ENCODE measurements at regions not wholly inside any gene's neighbourhood (a gene's known extent, or its start where the extent isn't known, plus 50 kb on each side); places are given as distances from the start of the nearest gene placed in this dataset.

DNA sequence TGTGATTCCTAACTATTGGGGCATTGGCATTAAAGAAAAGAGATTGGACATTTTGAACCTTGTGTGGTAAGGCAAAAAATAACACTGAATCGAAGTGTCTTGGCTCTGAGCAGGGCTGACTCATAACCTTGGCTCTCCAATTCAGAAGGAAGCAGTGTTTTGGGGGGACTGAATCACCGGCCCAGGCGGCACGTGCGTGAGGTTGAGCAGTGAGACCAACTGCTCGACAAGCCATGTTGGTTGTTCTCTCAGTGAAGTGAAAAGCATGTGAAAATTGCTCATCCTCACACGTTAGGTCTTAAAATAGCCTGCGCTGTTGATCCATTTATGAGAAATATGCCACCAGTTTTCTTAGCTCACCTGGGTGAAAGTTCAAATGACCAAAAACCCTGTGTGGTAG is 137.8 kb upstream of the SPACA1 start:
- DNase-seq (ENCODE audit: low read depth in 1 of 2, low spot score in 1 of 2) = no peak

DNA sequence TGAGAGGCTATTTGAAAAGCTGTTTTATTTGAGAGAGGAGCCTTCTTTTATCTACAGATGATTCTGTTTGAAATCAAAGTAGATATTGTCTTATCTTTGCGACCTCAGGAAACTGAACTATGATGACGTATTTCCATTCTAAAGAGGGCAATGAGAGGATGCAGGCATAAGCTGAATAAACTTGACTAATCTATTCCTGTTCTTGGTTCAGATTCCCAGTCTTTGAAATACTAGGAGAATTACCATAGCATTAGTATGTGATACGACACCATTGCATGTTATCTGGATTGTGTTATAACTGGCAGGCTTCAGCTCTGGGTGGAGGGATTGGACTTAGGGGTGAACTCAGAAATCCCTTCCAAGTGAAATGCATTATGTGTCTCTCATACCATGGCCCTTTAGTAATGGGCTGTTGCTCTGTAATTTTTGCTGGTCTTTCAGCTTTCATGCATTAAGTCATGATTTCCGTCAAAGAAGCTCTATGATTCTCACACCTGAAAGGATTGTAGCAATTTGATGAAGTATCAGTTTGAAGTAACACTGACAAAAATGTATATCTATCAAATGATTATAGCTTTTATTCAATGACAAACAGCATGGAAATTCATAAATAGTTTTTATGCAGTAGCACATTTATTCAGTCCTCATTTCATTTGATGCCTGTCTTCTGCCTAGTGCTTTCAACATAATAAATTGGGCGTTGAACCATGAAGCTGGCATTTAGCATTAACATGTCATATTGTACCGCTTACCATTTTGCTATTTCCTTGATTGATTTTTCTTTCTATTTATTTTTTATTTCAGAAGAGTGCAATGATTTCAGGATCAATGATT is 138.4 kb upstream of the SPACA1 start:
- no peak for DNase-seq (ENCODE audit: low read depth in 1 of 2, low spot score in 1 of 2)

- no peak for DNase-seq (ENCODE audit: low read depth in 1 of 2, low spot score in 1 of 2)
Observed at GRCh38 chr6:87907521-87907920, 140.1 kb upstream of the SPACA1 start.

DNA sequence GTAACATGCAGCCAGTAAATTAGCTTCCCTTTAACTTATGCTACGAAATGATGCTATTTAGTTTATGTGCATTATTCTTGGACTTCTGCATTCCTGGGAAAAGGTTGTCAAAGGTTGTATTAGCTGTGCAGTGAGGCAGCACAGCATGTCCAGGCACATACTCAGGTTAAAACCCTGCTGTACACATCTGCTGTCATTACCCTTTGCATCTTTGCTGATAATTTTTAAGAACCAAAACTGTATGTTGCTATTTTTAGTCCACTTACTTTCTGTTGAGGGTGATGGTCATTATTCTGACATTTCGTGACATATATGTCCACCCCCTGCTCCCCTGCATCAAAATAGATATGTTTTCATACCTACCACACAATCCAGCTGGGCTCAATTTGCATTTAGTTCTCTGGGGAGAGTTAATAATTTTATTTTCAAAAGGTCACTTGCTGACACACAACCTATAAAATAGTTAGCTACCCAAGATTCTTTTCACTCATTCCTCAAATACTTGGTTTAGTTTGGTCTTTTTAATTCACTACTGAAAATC is 142.5 kb upstream of the SPACA1 start:
- no peak for DNase-seq (ENCODE audit: low read depth in 1 of 2, low spot score in 1 of 2)

DNA sequence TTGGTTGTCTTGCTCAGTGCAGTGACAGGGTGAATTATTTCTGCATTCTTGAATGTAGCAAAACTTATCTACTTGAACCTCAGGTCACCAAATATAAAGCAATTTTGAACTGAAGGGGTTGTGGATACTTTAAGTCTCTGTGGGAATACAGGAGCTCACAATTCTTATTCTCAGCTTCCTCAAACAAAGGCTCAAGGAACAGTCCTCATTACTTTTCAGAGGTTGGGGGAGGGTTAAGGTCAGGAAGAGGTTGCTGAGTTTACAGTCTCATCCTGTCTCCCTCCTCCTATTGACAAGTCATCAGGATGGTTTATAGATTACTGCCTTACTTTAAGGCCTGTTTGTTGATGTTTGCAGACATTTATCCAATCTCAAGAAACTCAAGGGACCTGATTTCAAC is 143.6 kb upstream of the SPACA1 start:
- no peak for DNase-seq (ENCODE audit: low read depth in 1 of 2, low spot score in 1 of 2)

DNA sequence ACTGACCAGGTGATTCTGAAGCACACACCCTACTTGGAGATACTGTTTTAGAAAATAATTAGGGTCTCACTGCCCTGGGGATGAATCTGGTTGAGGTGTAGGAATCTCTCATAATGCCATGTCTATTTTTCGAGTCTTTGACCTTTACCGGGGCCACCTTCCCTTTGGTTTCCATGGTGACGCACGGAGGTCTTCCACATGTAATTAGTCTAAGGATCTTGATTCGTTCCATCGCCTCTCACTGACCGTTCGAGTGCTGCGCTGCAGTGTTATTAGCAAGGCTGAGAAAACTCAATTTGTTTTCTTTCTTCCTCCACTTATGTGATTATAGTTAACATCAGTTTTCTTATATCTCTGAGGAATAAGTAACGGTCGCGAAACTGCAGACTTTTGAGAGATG is 144.3 kb upstream of the SPACA1 start:
- DNase-seq (ENCODE audit: low read depth in 1 of 2, low spot score in 1 of 2) = no peak

DNA sequence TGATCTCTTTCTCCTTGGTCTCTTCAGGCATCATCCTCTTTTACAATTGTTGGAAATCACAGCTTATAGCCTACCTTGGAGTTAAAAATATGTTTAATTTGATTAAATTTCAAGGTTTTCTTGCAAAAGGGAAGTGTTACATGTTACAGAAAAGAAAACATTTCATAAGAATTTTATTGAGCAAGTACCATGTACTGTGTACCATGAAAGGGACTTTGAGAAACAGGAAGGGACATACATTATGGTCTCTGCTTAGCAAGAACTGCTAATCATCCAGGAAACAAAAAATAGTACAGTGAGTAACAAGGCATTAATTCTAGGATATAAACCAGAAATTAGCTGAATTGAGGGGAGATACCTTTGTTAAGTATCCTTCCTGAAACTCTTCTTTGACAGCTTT is 145.3 kb upstream of the SPACA1 start:
- DNase-seq (ENCODE audit: low read depth in 1 of 2, low spot score in 1 of 2) = no peak

- no peak for DNase-seq (ENCODE audit: low read depth in 1 of 2, low spot score in 1 of 2)
Observed at GRCh38 chr6:87901613-87902012, 146.0 kb upstream of the SPACA1 start.

- DNase-seq (ENCODE audit: low read depth in 1 of 2, low spot score in 1 of 2) = no peak
Observed at GRCh38 chr6:87900160-87900698, 147.4 kb upstream of the SPACA1 start.

DNA sequence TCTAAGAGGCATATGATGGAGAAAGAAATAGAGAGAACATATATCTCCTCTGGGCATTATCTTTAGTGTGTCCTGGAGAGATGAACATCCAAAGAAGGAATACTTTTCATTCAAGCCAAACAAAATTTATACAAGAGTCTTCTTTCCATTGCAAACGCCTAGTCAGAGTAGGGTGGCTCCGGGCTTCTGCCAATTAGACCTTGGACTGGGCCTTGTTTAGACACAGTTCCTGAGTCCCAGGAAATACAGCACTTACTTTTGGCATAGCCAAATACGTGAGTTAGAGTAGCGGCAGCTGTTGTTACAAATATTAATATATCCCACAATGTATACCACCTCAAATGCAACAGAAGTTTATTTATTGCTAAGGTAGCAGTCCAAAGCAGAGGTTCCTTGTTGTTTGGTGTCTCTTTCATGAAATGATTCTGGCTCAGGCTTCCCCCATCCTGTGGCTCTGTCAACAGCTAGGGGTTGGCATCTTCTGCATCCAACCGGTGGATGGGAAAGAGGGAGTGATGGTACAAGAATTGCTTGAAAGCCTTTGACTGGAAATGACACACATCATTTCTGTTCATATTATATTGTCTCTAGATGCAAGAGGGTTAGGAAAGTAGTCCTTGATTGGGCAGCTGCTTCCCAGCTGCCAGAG is 148.0 kb upstream of the SPACA1 start:
- no peak for DNase-seq (ENCODE audit: low read depth in 1 of 2, low spot score in 1 of 2)

GRCh38 chr6:87897663-87898062 is 150.0 kb upstream of the SPACA1 start:
- no peak for DNase-seq (ENCODE audit: low read depth in 1 of 2, low spot score in 1 of 2)

DNA sequence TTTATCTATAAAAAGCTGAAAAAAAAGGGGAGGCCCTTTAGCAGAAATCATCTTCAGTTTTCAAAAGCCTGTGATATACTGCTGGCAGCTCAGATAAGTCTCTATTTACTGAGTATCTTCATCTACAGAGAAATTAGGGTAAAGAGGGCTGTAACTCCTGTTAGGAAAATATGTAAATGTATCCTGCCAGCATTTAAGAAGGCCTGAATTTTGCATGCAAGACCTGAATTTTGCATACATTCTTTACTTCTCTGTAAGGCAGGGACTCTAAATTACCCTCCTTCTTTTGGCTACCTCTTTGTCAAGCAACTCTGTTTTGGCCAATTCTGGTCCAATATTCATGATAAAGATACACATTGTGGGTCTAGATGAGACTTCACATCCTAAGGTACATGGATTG is 150.6 kb upstream of the SPACA1 start:
- DNase-seq (ENCODE audit: low read depth in 1 of 2, low spot score in 1 of 2) = no peak

DNA sequence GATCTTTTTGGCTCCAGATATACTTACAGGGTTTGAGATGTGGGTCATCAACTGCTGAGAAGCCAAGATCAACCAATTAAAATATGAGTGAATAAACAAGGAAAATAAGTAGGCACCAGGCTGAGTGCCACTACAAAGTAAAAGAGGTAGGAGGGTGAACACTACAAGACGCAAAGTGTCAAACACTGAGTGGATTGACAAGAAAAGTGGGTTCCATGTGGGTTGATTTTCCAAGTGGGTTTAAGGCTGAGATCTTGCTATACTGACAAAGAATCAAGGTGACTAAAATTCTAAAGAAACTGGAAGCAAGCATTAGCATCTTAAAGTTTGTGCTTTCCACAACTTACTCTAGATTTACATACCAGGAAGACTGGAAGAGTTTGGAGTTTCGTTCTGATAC is 160.4 kb upstream of the SPACA1 start:
- DNase-seq (ENCODE audit: low read depth in 1 of 2, low spot score in 1 of 2) = no peak

GRCh38 chr6:87884203-87884602 is 163.4 kb upstream of the SPACA1 start:
- no peak for DNase-seq (ENCODE audit: low read depth in 1 of 2, low spot score in 1 of 2)

DNA sequence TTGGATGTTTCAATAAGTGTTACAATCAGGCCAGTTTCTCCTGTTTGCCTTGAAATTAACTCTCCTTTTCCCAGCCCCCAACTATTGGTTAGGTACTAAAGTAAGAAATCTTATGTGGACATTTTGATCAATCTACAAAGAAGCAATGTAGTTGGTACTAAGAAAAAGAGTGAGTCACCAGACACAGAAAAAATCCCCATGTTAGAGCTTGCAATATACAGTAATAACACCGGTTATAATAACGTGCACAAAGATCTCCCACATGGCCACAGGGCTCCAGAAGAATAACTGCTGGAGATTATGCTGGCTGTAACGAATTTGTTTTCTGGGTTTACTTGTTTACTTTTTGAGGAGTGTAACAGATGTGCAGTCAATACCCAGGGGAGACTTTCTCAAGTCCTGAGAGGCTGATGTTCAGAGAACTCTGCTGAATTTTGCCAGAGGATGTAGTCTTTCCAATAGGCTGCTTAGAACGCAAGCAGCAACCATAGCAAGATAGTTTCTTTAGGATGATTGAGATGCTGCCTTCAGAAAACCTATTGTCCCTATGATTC is 166.2 kb upstream of the SPACA1 start:
- DNase-seq (ENCODE audit: low read depth in 1 of 2, low spot score in 1 of 2) = no peak

- no peak for DNase-seq (ENCODE audit: low read depth in 1 of 2, low spot score in 1 of 2)
Observed at GRCh38 chr6:87879132-87879861, 168.3 kb upstream of the SPACA1 start.

- DNase-seq (ENCODE audit: low read depth in 1 of 2, low spot score in 1 of 2) = no peak
Observed at GRCh38 chr6:87875781-87876180, 171.9 kb upstream of the SPACA1 start.

GRCh38 chr6:87873556-87873955 is 171.5 kb upstream of the AKIRIN2 start:
- DNase-seq (ENCODE audit: low read depth in 1 of 2, low spot score in 1 of 2) = no peak

GRCh38 chr6:87870556-87870955 is 168.5 kb upstream of the AKIRIN2 start:
- DNase-seq (ENCODE audit: low read depth in 1 of 2, low spot score in 1 of 2) = no peak

DNA sequence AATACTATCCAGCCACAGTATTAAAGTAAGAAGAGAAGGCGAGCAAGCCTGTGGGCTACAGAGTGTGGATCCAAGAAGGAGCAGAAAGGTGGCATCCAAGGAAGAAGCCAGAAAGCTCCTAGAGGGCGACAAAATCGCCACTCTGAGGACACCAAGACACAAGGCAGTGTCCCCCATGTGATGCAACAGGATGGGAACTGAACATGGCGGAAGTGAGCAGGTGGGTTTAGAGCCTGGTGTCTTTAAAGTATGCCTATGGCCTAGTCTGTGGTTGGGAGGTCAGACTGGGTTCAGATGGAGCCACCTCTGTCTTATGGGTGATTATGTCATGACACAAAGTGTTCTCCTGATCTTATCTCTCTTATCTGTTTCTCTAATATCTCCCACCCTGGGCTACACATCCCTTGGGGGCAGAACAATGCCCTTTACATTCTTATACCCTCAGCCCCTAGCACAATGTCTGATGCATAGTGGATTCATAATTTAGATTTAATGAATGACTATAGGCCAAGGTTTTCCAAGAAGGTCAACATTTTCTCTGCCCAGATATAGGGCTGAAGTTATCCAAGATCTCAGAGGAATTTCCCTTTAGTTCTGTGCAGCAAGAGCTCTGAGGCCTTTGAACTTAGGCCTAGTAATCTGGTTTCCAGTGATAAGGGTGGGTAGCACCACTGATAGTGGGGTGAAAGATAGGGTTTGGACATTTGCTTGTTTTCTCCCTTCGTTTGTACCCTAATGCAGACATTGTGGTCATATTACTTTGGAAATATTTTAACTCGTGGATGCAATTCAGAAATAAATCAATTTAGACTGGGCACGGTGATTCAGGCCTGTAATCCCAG is 167.3 kb upstream of the AKIRIN2 start:
- DNase-seq (ENCODE audit: low read depth in 1 of 2, low spot score in 1 of 2) = no peak
